ENCODE measurements at regions not wholly inside any gene's neighbourhood (a gene's known extent, or its start where the extent isn't known, plus 50 kb on each side); places are given as distances from the start of the nearest gene placed in this dataset.

DNA sequence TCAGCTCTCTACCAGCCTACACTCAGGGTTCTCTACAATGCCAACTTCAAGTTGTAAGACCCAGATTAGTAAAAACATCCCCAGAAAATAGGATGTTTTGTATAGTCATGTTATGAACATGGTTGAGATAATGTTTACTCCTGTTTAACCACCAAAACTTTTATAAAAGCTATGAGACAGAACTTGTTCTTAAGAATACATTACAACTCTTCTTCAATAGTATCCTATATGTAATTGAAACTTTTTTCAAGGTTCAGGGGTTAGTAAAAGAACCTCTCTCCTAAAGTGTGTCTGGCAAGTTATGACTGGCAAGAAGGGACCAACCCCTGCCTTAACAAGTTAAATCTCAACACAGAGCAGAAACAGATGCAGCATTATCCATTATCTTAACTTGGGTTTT is 118.8 kb upstream of the STK17B start:
- no peak for DNase-seq (ENCODE audit: low read depth, low spot score)
- in situ Hi-C loops (cut with HindIII; ENCODE audit: low sequenced_read_pairs) = no loop called here
- H3K4me3 ChIP-seq (ENCODE audit: low read depth, low read length) = no peak overlapping the region
- TF ChIP-seq, protein P1, sequence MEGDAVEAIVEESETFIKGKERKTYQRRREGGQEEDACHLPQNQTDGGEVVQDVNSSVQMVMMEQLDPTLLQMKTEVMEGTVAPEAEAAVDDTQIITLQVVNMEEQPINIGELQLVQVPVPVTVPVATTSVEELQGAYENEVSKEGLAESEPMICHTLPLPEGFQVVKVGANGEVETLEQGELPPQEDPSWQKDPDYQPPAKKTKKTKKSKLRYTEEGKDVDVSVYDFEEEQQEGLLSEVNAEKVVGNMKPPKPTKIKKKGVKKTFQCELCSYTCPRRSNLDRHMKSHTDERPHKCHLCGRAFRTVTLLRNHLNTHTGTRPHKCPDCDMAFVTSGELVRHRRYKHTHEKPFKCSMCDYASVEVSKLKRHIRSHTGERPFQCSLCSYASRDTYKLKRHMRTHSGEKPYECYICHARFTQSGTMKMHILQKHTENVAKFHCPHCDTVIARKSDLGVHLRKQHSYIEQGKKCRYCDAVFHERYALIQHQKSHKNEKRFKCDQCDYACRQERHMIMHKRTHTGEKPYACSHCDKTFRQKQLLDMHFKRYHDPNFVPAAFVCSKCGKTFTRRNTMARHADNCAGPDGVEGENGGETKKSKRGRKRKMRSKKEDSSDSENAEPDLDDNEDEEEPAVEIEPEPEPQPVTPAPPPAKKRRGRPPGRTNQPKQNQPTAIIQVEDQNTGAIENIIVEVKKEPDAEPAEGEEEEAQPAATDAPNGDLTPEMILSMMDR (IDR thresholded peaks at IDR 0.05; ENCODE audit: low read depth, low read length) = no peak

DNA sequence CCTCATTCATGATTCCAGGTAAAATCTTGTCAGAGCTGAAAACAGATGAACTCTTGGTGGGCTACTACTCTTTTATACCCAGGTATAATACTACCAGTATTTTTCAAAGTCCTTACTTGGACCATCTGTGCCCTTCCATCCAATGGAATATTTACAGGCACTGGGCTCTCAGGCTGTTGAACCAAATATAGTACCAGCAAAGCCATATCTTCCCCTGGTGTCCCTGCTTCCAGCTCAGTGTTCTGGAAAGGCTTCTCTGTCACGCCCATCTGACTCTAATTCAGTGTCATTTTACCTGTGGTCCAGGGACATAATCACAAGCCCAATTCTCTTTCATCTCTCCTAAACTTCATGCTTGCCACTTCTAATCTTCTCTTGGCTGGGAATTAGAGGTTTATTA is 119.2 kb upstream of the STK17B start:
- DNase-seq (ENCODE audit: low read depth, low spot score) = no peak
- TF ChIP-seq, protein P1 (IDR thresholded peaks at IDR 0.05; ENCODE audit: low read depth, low read length) = no peak
- H3K4me3 ChIP-seq (ENCODE audit: low read depth, low read length) = no peak overlapping the region
- in situ Hi-C loops (cut with HindIII; ENCODE audit: low sequenced_read_pairs) = no loop called here

DNA sequence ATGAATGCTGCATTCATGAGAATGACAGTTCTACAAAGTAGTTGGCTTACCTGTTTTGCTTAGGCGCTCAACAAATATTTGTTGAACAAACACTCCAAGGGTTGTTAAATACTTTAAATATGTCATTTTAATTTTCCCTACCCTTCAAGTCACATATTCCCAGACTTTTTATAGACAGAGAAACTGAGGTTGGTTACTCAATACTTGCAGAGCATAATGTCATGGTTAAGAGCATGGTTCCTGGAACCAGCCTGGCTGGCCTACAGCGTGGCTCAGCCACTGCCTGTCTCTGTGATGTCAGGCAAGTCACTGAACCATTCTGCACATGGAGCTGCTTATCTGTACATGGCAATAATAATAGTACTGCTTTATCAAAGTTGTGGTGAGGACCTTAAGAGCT is 120.0 kb upstream of the STK17B start:
- in situ Hi-C loops (cut with HindIII; ENCODE audit: low sequenced_read_pairs) = no loop called here
- DNase-seq (ENCODE audit: low read depth, low spot score) = no peak

DNA sequence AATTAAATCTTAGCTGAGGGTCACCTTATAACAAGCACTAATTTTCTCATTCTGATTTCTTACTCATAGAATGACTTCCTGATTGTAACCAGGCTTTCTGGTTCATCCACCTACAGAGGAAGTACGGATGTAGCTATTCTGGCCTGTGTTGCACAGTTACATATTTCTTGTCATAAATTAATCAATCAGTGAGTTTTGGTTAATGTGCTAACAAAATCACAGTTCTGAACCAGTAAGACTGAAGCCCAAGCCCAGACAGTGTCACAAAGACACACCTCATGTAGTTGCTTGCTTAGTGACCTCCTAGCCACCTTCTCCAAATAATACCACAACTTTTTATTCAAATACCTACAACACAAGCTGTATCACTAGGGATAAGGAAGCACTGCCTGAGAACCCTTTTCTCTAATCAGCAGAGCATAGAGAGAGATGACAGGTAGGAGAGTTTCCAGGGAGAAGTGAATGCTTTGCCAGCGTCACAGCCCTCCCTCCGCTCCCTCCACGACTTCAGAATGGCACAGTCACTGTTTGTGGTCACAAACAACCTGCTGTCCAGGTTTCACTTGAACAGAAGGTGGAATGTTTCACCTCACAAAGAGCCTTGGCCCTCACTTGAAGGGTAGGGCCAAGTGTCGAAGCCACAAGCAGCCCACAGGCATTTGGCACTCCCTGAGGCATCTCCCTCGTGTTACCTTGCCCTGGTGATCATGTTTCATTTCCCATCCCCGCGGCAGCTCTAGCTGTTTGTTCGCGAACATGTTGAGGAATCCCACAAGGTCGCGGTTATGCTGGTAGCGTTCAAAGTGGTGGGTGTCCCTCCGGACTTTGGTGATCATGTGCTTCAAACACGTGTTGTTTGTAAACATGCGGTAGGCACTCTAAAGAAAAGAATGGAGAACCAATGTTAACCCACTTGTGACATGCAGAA is 120.8 kb upstream of the STK17B start:
- DNase-seq (ENCODE audit: low read depth, low spot score) = peak; percentile 56

More for the DNA sequence above, 120.0 kb upstream of the STK17B start:
- no peak overlapping the region for H3K4me3 ChIP-seq (ENCODE audit: low read depth, low read length)
- TF ChIP-seq, protein P1 (IDR thresholded peaks at IDR 0.05; ENCODE audit: low read depth, low read length) = no peak

DNA sequence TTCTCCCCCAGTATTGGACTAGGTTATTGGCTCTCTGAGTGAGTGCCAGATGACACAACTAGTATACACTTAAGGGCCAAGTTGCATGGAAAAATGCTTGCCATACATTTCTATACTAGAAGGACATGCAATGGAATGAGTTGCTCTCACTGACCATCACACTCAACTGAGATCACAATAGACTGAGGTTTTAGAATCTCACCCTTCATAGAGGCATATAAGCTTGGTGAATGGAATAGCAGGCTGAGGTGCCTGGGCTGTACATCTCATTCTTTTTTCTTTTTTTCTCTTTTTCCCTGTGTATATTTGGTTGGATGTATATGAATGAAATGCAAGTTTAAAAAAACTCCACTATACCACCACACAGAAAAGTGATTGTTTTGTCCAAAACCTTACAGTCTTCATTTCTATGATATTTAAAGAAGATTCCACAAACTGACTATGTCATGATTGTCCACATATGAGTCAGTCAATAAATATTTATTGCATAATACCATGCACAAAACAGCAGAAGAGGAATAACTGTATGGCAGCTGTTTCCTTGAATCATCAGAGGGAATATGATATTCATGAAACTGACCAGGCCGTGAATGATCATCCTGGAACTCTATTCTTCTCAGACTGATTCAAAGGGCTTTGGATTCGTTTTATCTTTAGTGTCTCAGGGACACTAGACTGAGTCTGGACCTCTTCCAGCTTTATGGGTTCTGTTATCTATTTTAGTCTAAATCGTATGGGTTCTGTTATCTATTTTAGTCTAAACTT is 122.6 kb upstream of the STK17B start:
- H3K4me3 ChIP-seq (ENCODE audit: low read depth, low read length) = no peak overlapping the region
- TF ChIP-seq, protein P1 (IDR thresholded peaks at IDR 0.05; ENCODE audit: low read depth, low read length) = no peak
- in situ Hi-C loops (cut with HindIII; ENCODE audit: low sequenced_read_pairs) = no loop called here
- peak; percentile 84 for DNase-seq (ENCODE audit: low read depth, low spot score)

More for the DNA sequence above, 120.8 kb upstream of the STK17B start:
- TF ChIP-seq, protein P1 (IDR thresholded peaks at IDR 0.05; ENCODE audit: low read depth, low read length) = no peak
- no peak overlapping the region for H3K4me3 ChIP-seq (ENCODE audit: low read depth, low read length)
- in situ Hi-C loops (cut with HindIII; ENCODE audit: low sequenced_read_pairs) = no loop called here

DNA sequence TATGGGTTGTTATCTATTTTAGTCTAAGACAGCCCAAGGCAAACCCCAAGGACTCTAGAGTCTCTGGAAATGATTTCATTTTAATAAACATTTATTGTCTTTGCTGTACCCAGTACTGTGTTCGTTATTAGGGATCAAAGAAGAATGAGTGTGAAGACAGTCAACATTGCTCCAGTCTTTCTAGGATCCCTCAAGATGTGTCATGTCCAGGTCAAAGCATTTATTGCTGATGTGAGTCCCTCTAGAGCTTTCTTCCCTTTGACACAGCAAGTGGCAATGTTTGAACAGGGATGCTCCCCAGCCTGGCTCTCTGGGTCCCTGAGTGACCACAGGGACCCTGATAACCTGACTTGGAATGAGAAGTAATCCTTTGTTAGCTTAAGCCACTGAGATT is 123.1 kb upstream of the STK17B start:
- in situ Hi-C loops (cut with HindIII; ENCODE audit: low sequenced_read_pairs) = no loop called here
- TF ChIP-seq, protein P1 (IDR thresholded peaks at IDR 0.05; ENCODE audit: low read depth, low read length) = no peak
- DNase-seq (ENCODE audit: low read depth, low spot score) = no peak
- no peak overlapping the region for H3K4me3 ChIP-seq (ENCODE audit: low read depth, low read length)
